Neutrophil (primary cell): ENCODE measurements at regions not wholly inside any gene's neighbourhood (a gene's known extent, or its start where the extent isn't known, plus 50 kb on each side); places are given as distances from the start of the nearest gene placed in this dataset.

Experiments
- H3K27ac ChIP-seq: fragments of 200-600 bp; sonication (generic); 2 replicates; pipeline ENCODE4 v1.5.1; 2016; ENCODE audit warnings: mild to moderate bottlenecking, moderate library complexity
- H3K27me3 ChIP-seq: fragments of 200-600 bp; sonication (generic); 2 replicates; pipeline ENCODE4 v1.6.0; 2016; ENCODE audit warnings: mild to moderate bottlenecking
- H3K36me3 ChIP-seq: fragments of 200-600 bp; sonication (generic); 2 replicates; pipeline ENCODE4 v1.5.1; 2017
- H3K4me1 ChIP-seq, 2 experiments: fragments of 200-600 bp in 1 of 2; sonication (generic) in 1 of 2; 1 replicate in 1 of 2; 2 replicates in 1 of 2; pipeline versions ENCODE4 v1.5.1 to v1.6.1; 2013 to 2016; ENCODE audit warnings: low read depth in 1 of 2, low read length in 1 of 2, mild to moderate bottlenecking in 1 of 2, moderate library complexity in 1 of 2; ENCODE audit not compliant: control insufficient read depth in 1 of 2, insufficient read depth in 1 of 2
- H3K4me3 ChIP-seq, 2 experiments: fragments of 200-600 bp in 1 of 2; sonication (generic) in 1 of 2; 1 replicate in 1 of 2; 2 replicates in 1 of 2; pipeline ENCODE4 v1.5.1; 2013 to 2016; ENCODE audit warnings: low read depth in 1 of 2, low read length in 1 of 2, mild to moderate bottlenecking in 1 of 2, moderate library complexity in 1 of 2
- H3K9me3 ChIP-seq: fragments of 200-600 bp; sonication (generic); 2 replicates; pipeline ENCODE4 v1.5.1; 2016
- CTCF ChIP-seq: fragments of 200-600 bp; sonication (generic); IDR thresholded peaks from 2 replicates; pipeline ENCODE4 v1.5.1; 2016; ENCODE audit warnings: antibody characterized with exemption

GRCh38 chr13:108034909-108035410, 180.4 kb downstream of the LIG4 start:
- Histone ChIP-seq H3K36me3 (no peaks in the 10 kb centered on the region), H3K27me3 (no peaks in the 10 kb centered on the region)
- TF ChIP-seq CTCF, result no peak

GRCh38 chr13:108033800-108034707, 181.3 kb downstream of the LIG4 start:
- no peaks in the 10 kb centered on the region for H3K27me3 ChIP-seq
- no peak for TF ChIP-seq CTCF
- H3K4me1 ChIP-seq, result no peaks in the 10 kb centered on the region
- no peaks in the 10 kb centered on the region for H3K9me3 ChIP-seq
- no peak overlapping the region for H3K4me3 ChIP-seq
- no peaks in the 10 kb centered on the region for H3K36me3 ChIP-seq
- no peak overlapping the region for H3K27ac ChIP-seq

More at GRCh38 chr13:108034909-108035410, 180.4 kb downstream of the LIG4 start:
- no peaks in the 10 kb centered on the region for H3K9me3 ChIP-seq
- no peak overlapping the region for H3K27ac ChIP-seq
- no peaks in the 10 kb centered on the region for H3K4me1 ChIP-seq
- no peak overlapping the region for H3K4me3 ChIP-seq

GRCh38 chr13:108031865-108032264, 183.5 kb downstream of the LIG4 start:
- no peak for TF ChIP-seq CTCF
- Histone ChIP-seq H3K4me3 (no peak overlapping the region), H3K9me3 (no peaks in the 10 kb centered on the region), H3K27ac (no peak overlapping the region), H3K36me3 (no peaks in the 10 kb centered on the region), H3K27me3 (no peaks in the 10 kb centered on the region), H3K4me1 (no peaks in the 10 kb centered on the region)

- H3K27me3 ChIP-seq, result no peaks in the 10 kb centered on the region
- no peak overlapping the region for H3K4me3 ChIP-seq
- TF ChIP-seq CTCF, result no peak
- H3K4me1 ChIP-seq, result no peaks in the 10 kb centered on the region
- no peak overlapping the region for H3K27ac ChIP-seq
- no peaks in the 10 kb centered on the region for H3K36me3 ChIP-seq
- H3K9me3 ChIP-seq, result no peaks in the 10 kb centered on the region
Measured at GRCh38 chr13:108030769-108031168, 184.6 kb downstream of the LIG4 start.

GRCh38 chr13:108026680-108027410, 188.5 kb downstream of the LIG4 start:
- Histone ChIP-seq H3K4me3 (no peak overlapping the region), H3K27ac (no peak overlapping the region), H3K27me3 (no peaks in the 10 kb centered on the region), H3K4me1 (no peaks in the 10 kb centered on the region), H3K36me3 (no peaks in the 10 kb centered on the region), H3K9me3 (no peaks in the 10 kb centered on the region)
- no peak for TF ChIP-seq CTCF
